ENCODE measurements at regions not wholly inside any gene's neighbourhood (a gene's known extent, or its start where the extent isn't known, plus 50 kb on each side); places are given as distances from the start of the nearest gene placed in this dataset.

DNA sequence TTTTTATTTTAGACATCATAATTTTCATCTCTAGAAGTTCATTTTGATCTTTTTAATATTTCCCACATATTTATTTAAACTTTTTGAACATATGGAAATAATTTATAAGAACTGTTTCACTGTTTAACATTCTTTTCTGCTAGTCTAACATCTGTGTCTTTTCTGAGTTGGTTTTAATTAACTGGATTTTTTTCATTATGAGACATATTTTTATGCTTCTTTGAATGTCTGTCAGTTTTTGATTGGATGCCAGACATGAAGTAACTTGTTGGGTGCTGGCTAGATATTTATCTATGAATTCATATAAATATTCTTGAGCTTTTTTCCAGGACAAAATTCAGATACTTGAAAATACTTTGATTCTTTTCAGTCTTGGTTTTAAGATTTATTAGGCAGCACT, 317.8 kb upstream of the NCAM1 start:
- ATAC-seq, result no peak
- H3K27me3 ChIP-seq, result no peaks in the 10 kb centered on the region
- TF ChIP-seq POLR2AphosphoS5 (IDR thresholded peaks at IDR 0.05) (no peak), EP300 (IDR thresholded peaks at IDR 0.05) (no peak), CTCF (IDR thresholded peaks at IDR 0.05) (no peak), POLR2A (IDR thresholded peaks at IDR 0.05) (no peak)

DNA sequence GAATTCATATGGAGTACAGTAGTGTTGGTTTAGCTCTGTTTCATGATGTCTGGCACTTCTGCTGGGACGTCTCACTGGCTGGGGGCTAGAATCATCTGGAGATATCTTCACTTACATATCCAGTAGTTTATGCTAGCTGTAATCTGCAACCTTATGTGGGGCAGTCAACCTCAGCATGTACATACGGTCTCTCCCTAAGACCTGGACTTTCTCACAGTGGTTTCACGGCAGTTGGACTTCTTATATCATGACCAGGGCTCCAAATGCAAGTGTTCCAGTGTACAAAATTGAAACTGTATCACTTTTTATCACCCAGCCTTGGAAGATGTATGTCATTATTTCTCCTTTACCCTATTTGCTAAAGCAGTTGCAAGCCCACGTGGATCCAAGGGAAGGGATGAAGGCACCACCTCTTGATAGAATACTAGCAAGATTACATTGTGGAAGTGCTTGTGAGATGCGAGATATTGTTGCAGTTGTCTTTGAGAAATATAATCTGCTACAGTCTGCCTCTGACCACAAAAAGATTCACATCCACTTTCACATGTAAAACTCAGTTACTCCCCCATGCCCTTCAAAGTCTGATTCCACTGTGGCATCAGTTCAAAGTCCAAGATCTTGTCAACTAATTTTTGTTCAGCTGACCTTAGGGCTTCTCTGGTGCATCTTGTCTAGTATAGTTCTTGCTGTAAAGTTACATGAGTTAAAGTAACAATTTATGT, 316.6 kb upstream of the NCAM1 start:
- no peak for ATAC-seq
- WGBS, 2 donors (ENCODE audit: low coverage in 1 of 2), result 71 to 84% methylated on average over 5 of the region's 5 CpGs
- H3K9me3 ChIP-seq, result peaks cover 0 to 27% (median 0%) of the 10 kb centered on the region in 3 donors
- TF ChIP-seq POLR2AphosphoS5 (IDR thresholded peaks at IDR 0.05), result no peak
- no peak for TF ChIP-seq CTCF (IDR thresholded peaks at IDR 0.05)
- no peak for TF ChIP-seq POLR2A (IDR thresholded peaks at IDR 0.05)
- no peak for TF ChIP-seq EP300 (IDR thresholded peaks at IDR 0.05)
- no peaks in the 10 kb centered on the region for H3K4me1 ChIP-seq
- H3K4me3 ChIP-seq, result no peak overlapping the region
- H3K27ac ChIP-seq, result no peak overlapping the region
- no peaks in the 10 kb centered on the region for H3K27me3 ChIP-seq
- H3K36me3 ChIP-seq, result no peaks in the 10 kb centered on the region

More for the DNA sequence above, 317.8 kb upstream of the NCAM1 start:
- H3K27ac ChIP-seq, result no peak overlapping the region
- H3K4me3 ChIP-seq, result no peak overlapping the region
- no peaks in the 10 kb centered on the region for H3K4me1 ChIP-seq
- no peaks in the 10 kb centered on the region for H3K36me3 ChIP-seq
- H3K9me3 ChIP-seq, result peaks cover 0 to 38% (median 0%) of the 10 kb centered on the region in 3 donors

DNA sequence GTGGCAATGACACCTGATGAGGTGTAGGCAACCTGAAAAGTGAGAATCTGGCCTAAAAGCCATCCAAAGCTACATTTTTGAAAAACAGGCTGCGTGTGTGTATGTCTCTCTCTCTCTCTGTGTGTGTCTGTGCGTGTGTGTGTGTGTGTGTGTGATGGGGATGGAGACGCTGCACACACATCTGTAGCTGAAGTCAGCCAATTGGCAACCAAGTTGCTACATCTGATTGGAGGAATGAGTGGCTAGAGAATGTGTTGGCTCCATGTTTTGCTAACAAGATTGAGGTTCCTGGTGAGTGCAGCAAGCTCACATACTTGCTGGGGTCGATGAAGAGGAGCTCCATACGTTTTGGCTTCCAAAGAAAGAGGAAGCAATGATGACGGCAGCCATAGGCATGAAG, 311.4 kb upstream of the NCAM1 start:
- H3K27me3 ChIP-seq, result no peaks in the 10 kb centered on the region
- TF ChIP-seq POLR2A (IDR thresholded peaks at IDR 0.05) (no peak), POLR2AphosphoS5 (IDR thresholded peaks at IDR 0.05) (no peak), EP300 (IDR thresholded peaks at IDR 0.05) (no peak), CTCF (IDR thresholded peaks at IDR 0.05) (no peak)
- no peak for ATAC-seq
- H3K36me3 ChIP-seq, result no peaks in the 10 kb centered on the region
- H3K9me3 ChIP-seq, result no peaks in the 10 kb centered on the region
- peaks cover 0 to 9% (median 0%) of the 10 kb centered on the region in 3 donors for H3K4me1 ChIP-seq
- no peak overlapping the region for H3K27ac ChIP-seq
- H3K4me3 ChIP-seq, result no peak overlapping the region
- 60 to 84% methylated on average over 2 to 6 of the region's 6 CpGs for WGBS, 2 donors (ENCODE audit: low coverage in 1 of 2)

GRCh38 chr11:112650527-112650926, 310.7 kb upstream of the NCAM1 start:
- Histone ChIP-seq H3K36me3 (no peaks in the 10 kb centered on the region), H3K27ac (no peak overlapping the region), H3K27me3 (no peaks in the 10 kb centered on the region), H3K9me3 (no peaks in the 10 kb centered on the region), H3K4me3 (no peak overlapping the region), H3K4me1 (peaks cover 0 to 15% (median 0%) of the 10 kb centered on the region in 3 donors)
- no peak for TF ChIP-seq EP300 (IDR thresholded peaks at IDR 0.05)
- no peak for TF ChIP-seq CTCF (IDR thresholded peaks at IDR 0.05)
- TF ChIP-seq POLR2A (IDR thresholded peaks at IDR 0.05), result no peak
- TF ChIP-seq POLR2AphosphoS5 (IDR thresholded peaks at IDR 0.05), result no peak
- WGBS, 2 donors (ENCODE audit: low coverage in 1 of 2), result 91 to 98% methylated on average over 3 of the region's 3 CpGs
- no peak for ATAC-seq

DNA sequence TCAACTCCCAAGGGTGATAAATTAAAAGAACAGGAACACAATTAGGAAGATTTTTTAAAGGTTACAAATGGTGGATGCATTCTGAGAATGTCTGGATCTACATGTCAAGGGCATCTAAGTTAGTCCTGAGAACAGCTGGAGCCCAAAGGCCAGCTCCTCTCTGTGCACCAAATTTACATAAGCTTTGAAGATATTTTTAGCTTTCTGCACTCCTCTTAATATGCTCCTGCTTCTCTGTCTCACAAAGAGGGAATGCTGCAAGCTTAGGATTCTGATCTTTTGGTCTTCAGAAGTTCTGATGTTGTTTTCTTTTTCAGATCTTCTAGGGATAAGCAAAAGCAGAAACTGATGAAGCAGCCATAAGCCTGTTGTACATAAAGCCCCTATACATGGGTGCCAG, 309.8 kb upstream of the NCAM1 start:
- H3K9me3 ChIP-seq, result no peaks in the 10 kb centered on the region
- ATAC-seq, result no peak
- H3K4me3 ChIP-seq, result no peak overlapping the region
- no peaks in the 10 kb centered on the region for H3K27me3 ChIP-seq
- H3K27ac ChIP-seq, result no peak overlapping the region
- H3K36me3 ChIP-seq, result no peaks in the 10 kb centered on the region
- TF ChIP-seq POLR2AphosphoS5 (IDR thresholded peaks at IDR 0.05), result no peak
- TF ChIP-seq POLR2A (IDR thresholded peaks at IDR 0.05), result no peak
- no peak for TF ChIP-seq CTCF (IDR thresholded peaks at IDR 0.05)
- no peak for TF ChIP-seq EP300 (IDR thresholded peaks at IDR 0.05)
- peaks cover 0 to 22% (median 0%) of the 10 kb centered on the region in 3 donors for H3K4me1 ChIP-seq
